GM12873 (cell line): ENCODE measurements at regions not wholly inside any gene's neighbourhood (a gene's known extent, or its start where the extent isn't known, plus 50 kb on each side); places are given as distances from the start of the nearest gene placed in this dataset.

Experiments used
- TF ChIP-seq, protein P1 (sequence below): IDR thresholded peaks from 2 replicates; pipeline ENCODE4 v1.5.1; 2012; ENCODE audit warnings: low read depth, mild to moderate bottlenecking, moderate library complexity, low read length, control low read depth; ENCODE audit not compliant: insufficient read depth; ENCODE audit errors: missing control alignments

GRCh38 chr2:139454251-139454650, 674.1 kb upstream of the NXPH2 start:
- TF ChIP-seq, protein P1, sequence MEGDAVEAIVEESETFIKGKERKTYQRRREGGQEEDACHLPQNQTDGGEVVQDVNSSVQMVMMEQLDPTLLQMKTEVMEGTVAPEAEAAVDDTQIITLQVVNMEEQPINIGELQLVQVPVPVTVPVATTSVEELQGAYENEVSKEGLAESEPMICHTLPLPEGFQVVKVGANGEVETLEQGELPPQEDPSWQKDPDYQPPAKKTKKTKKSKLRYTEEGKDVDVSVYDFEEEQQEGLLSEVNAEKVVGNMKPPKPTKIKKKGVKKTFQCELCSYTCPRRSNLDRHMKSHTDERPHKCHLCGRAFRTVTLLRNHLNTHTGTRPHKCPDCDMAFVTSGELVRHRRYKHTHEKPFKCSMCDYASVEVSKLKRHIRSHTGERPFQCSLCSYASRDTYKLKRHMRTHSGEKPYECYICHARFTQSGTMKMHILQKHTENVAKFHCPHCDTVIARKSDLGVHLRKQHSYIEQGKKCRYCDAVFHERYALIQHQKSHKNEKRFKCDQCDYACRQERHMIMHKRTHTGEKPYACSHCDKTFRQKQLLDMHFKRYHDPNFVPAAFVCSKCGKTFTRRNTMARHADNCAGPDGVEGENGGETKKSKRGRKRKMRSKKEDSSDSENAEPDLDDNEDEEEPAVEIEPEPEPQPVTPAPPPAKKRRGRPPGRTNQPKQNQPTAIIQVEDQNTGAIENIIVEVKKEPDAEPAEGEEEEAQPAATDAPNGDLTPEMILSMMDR: no peak

DNA sequence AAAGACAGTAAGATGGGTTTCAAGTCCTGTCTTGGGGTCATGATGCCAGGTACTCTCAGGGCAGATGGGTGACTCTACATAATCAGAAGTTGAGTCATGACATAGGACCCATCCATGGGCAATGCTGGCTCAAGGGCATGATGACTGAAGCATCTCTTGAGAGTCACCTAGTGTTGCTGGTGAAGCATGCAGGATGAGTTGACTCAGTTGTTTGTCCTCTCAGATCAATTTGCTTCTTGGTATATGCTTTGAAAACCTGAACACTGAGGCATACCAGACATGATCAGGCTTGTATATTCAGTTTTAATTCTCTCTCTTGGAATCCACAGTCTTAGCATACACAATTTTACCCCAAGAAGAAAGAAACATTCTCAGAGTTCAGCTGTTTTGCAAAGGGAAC, 658.9 kb upstream of the NXPH2 start:
- TF ChIP-seq, protein P1: no peak

DNA sequence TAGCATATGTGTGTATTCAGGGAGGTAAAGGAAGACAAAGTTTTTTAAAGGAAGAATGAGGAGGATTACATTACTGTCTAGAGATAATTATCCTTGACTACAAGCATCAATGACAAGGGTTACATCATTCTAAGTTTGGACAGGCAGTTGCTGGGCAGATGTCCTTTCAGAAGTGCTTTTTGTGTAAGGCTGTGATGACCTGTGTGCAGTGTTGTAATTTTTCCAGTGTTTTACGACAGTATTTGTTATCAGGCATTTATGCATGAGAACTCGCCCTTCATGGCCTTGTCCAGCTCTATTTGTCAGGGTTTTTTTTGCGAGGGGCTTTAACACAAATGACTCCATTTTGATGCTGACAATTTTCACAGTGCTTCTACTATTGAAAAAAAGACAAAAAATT, 658.3 kb upstream of the NXPH2 start:
- TF ChIP-seq, protein P1: no peak

DNA sequence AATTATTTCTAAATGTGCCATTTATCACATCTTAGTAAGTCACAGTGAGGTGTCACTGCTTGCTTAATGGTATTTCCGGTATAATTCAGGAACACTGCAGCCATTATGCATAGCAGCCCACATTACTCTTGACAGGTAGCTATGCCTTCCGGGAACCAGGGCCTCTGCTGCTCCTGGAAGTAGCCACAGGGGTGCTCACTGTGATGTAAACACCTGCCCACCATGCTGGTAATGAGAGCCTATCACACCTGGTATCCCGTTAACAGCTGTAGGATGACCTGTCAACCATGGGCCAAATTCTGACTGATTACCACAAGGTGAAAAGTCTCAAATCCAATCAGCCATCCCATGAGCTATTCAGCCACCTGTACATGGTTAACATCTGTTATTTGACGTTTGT, 647.0 kb upstream of the NXPH2 start:
- TF ChIP-seq, protein P1: no peak

GRCh38 chr2:139424101-139424500, 643.9 kb upstream of the NXPH2 start:
- TF ChIP-seq, protein P1: no peak

DNA sequence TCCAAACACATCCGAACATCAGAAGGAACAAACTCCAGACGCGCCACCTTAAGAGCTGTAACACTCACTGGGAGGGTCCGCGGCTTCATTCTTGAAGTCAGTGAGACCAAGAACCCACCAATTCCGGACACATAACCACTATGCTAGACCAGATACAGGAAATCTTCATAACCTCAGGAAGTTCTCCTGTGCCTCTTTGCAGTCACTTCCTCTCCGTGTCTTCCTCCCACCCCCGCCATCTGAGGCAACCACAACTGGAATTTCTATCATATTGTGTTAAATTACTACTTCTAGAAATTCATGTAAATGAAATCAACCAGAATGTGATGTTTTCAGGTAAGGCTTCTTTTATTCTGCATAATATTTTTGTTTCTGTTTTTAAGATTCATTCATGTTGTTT, 631.0 kb upstream of the NXPH2 start:
- TF ChIP-seq, protein P1: no peak

DNA sequence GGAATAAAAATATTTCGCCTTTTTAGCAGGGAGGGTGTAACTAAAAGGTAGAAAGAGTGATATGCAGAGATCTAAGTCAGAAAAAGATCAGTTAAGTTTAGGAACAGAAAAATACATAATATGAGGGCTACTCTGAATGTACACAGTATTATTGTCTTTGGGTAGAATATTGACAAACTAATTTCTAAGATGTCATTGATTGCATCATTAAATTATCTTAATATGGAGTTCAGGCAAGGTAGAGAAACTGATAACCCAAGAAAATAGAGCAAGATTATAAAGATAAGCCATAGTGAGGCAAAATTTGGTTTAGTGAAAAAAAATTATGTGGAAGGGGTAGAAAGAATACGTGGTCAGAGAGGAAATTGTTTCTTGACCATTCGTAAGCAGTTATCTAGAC, 629.0 kb upstream of the NXPH2 start:
- TF ChIP-seq, protein P1: no peak

GRCh38 chr2:139403948-139404347, 623.8 kb upstream of the NXPH2 start:
- TF ChIP-seq, protein P1: no peak
